Activated CD4-positive, alpha-beta T cell treated with anti-CD3 and anti-CD28 coated beads, Interleukin-2, amount 50 U/mL, for 16 hours (primary cell): ENCODE measurements at regions not wholly inside any gene's neighbourhood (a gene's known extent, or its start where the extent isn't known, plus 50 kb on each side); places are given as distances from the start of the nearest gene placed in this dataset.
"Not testable (repeated sequence)": the region's sequence is repeated elsewhere in the genome, so short reads cannot be mapped to it uniquely, and the experiment has no call there.

Experiments
- DNase-seq: peaks from one replicate; pipeline ENCODE4 v3.0.0-alpha.2; 2020

DNA sequence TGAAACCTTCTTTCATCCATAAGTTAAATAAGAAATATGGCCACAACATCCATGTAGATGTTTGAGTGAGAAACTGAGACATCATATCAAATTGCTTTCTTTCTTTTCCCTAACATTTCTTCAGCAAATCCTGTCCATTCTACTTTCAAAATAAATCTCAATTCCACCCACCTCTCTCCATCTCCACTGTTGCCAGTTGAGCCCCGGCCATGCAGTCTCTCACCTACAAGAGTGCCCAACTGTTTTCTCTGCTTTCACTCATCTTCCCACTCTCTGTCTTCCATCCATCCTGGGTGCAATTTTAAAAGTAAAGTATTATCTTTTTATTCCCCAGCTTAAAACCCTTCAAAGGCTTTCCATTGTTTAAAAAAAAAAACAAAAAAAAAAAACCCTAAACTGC is 260.4 kb downstream of the DEPDC1B start:
- no peak for DNase-seq

DNA sequence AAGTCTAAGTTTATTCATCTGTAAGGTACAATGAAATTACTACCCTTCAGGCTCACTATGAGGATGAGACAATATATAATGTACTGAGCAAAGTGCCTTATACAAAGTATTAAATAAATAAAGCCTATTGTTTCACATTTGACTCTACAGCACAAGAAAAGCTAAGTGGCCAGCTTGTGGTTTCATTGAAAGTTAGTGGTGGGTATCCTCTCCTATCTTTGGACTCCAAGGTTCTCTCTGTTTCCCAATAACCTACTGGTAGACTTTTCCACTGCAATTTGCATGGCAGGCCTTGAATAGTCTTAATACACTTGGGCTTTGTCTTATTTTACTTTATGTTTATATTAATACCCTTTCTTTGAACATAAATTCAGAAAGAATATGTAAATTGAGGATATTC is 262.7 kb downstream of the DEPDC1B start:
- no peak for DNase-seq

DNA sequence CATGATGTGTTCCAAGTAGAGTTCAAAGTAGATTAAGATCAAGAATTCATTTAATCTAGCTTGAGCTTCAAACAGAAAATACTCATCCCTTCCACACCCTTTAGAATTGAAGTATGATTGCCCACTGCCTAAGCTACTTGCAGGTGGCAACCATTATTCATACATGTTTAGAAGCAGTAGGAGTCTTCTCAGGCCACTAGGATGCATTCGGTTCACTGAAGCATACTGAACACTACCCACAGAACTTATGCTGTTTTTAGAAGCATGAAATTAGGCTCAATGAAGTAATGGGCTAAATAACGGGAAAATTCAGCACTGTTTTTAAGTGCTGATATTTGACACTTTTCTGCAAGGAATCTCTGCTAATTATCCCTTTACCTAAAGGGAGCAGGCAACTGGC is 263.4 kb downstream of the DEPDC1B start:
- no peak for DNase-seq

DNA sequence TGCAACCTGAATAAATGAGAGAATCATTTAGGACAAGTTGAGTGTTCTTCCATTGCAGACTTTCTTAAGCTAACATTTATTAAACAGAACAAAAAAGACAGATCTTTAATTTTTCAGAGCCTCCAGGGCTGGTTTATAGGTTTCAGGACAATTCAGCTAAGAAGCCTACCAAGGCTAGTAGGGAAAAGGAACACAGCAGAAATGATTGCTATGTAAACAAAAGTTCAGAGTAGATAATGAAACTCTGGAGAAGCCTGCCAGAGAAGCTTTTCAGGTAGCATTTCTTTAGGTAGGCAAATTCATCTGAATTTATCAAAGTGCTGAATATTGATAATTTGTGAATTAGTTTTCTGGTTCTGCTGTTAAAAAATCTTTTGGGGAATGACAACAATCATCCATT is 264.2 kb downstream of the DEPDC1B start:
- no peak for DNase-seq

DNA sequence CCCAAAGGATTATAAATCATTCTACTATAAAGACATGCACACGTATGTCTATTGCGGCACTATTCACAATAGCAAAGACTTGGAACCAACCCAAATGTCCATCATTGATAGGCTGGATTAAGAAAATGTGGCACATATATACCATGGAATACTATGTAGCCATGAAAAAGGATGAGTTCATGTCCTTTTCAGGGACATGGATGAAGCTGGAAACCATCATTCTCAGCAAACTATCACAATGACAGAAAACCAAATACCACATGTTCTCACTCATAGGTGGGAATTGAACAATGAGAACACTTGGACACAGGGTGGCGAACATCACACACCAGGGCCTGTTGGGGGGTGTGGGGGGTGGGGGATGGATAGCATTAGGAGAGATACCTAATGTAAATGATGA is 273.8 kb downstream of the DEPDC1B start:
- DNase-seq, result not testable (repeated sequence)

DNA sequence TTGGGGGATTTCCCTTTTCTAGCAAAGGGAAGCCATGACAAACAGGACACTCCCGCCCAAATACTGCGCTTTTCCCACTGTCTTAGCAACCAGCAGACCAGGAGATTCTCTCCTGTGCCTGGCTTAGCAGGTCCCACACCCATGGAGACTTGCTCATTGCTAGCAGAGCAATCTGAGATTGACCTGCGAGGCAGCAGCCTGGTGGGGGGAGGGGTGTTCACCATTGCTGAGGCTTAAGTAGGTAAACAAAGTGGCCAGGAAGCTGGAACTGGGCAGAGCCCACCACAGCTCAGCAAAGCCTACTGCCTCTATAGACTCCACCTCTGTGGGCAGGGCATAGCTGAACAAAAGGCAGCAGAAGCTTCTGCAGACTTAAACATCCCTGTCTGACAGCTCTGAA is 279.2 kb downstream of the DEPDC1B start:
- DNase-seq, result not testable (repeated sequence)

DNA sequence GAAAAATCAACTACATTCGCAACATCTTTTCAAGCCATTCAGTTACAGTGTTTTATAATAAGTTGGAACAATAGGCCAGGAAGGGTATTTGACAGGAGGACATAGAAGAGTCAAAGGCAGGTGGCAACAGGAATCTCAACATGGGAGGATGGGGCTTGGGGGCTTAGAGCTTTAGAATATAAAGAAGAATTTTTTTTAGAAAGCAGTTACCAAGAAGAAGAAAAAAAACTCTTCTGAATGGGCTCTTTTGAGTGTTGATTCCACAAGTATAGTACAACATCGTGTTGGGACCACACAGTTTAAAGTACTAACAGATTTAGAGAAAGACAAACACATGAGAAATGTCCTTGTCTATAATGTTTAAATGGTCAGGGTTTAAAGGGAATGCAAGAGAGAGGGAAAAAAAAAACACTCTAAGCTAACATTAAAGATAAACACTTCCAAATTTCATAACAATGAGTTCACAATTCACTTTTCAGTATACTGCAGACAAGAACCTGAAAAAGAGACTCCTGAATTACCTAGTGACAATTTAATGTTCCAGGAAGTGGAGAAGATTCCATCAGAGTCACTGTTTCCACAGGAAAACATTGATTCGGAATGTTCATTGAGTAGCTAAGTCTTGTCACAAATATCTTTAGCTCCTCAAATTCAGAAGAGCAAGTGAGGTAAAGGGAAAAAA is 282.3 kb downstream of the DEPDC1B start:
- DNase-seq, result no peak

DNA sequence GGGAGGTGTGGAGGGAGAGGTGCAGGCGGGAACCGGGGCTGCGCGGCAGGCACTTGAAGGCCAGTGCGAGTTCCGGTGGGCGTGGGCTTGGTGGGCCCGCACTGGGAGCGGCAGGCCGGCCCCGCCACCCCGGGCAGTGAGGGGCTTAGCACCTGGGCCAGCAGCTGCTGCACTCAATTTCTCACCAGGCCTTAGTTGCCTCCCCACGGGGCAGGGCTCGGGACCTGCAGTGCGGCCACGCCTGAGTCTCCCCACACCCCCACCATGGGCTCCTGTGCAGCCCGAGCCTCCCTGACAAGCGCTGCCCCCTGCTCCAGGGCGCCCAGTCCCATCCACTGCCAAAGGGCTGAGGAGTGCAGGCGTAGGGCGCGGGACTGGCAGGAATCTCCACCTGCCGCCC is 284.5 kb downstream of the DEPDC1B start:
- no peak for DNase-seq

DNA sequence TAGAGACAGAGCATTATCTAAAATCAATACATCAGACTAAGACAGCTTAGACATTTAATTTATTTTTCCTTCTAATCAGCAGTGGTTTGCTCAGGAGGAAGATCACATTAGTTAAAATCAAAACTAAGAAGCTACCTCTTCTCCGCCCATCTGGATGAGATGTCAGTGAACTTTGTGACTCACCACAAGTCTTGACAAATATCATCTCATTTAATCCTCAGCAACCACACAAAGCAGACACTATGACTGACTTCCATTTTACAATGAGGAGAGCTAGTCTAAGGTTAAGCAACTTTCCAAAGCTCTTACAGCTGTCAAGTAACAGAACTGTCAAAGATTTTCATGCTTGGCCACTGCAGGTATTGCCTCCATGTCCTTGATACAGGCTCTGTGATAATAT is 289.5 kb downstream of the DEPDC1B start:
- no peak for DNase-seq

DNA sequence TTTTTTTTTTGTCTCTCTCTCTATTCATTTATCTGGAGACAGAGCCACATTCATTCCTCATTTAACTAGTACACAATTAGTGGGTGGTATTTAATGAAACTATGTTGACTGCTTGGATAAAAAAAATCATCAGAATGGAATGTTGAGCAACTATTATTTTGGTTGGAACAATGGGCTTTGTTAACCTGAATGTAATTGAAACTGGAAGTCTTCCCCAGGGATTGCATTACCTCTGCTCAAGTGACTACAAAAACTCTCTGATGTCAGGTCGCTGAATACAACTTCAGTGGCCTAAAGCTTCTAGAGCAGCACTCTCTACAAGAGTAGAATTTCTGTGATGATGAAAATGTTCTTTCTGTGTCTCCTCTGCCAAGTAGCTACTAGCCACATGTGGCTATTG is 295.8 kb downstream of the DEPDC1B start:
- DNase-seq, result no peak

DNA sequence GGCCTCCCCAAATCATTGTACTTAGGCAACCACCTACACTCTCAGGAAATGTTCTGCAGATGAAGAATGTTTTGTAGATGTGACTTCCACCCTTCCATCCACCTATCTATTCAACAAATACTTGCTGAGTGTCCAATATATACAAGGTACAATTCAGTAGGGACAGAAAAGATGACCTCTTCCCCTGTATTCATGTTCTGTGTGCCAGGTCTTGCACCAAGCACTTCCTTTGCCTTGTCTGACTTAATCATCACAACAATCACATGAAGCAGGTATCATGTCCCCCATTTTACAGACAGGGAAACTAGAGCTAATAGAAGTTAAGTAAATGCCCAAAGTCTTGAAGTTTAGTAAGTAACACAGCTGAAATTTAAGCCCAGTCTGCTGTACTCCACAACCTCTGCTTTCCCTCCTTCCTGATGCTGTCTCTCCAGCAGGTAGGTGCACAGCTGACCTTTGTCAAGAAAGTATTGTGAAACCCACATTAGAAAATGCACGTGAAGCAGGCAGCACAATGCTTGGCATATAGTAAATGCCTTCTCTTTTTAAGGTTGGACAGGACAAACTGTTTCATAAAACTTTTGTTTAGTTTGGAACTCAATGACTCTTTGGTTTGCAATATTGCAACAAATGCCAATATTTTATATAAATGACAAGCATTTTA is 296.5 kb downstream of the DEPDC1B start:
- no peak for DNase-seq

DNA sequence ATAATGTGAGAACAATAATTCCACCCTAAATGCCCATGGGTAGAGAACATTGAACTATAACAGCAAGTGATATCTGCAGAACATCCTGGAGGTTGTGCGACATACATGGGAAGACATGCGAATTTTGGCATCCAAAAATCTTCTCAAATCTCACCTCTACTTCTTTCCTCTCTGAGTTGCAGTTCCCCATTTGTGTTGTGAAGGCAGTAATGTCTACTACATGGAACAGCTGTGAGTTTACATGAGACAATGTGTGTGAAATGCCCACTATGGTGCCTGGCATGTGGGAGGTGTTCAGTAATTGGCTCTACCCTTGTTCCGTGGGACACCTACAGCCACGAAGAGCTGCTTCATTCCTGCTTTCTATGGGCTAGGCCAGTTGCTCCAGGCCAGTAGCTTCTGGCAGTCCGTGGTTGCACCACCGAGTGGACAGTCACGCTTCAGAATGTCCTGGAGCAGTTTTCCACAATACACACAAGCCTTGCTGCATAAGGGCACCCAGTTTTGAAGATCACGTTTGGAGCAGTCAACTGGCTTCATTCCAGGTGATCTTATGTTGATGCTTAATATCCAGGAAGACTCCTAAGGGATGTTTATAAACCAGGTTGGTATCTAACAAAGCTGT is 297.7 kb downstream of the DEPDC1B start:
- DNase-seq, result no peak

DNA sequence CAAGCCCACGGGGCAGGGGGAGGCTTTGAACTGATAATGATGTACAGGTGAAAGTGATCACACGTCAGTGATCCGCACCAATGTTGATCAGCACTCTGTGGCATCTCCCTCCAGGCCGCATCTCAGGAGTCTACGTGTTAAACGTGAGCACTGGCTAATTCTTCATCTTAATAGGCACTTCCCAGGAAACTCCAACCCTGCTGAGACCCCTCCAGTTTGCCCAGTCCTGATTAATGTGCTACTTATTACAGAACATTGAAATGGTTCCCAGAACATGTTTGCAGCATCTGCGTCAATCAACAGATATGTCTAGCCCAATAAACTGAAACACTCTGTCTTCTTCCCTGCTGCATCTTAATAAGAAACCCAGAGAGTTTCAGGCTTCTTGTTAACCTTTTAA is 298.4 kb downstream of the DEPDC1B start:
- DNase-seq, result no peak

DNA sequence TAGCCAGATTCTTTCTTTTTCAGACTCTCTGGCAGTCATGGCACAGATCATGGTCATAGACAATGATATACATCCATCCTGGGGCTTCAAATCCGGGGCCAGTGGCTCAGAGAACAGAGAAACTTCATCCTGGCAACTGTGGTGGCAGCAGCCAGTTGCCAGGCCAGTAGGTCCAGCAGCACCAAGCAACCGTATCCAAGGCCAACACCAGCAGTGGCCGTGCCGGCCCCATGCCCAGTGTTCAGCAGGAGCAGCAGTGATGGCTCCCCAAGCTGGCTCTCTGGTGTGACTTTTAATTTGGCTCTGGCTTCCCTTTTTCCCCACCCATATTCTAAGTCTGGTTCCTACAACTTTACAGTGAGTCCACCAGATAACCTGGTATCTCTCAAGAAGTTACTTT is 300.5 kb downstream of the DEPDC1B start:
- no peak for DNase-seq

DNA sequence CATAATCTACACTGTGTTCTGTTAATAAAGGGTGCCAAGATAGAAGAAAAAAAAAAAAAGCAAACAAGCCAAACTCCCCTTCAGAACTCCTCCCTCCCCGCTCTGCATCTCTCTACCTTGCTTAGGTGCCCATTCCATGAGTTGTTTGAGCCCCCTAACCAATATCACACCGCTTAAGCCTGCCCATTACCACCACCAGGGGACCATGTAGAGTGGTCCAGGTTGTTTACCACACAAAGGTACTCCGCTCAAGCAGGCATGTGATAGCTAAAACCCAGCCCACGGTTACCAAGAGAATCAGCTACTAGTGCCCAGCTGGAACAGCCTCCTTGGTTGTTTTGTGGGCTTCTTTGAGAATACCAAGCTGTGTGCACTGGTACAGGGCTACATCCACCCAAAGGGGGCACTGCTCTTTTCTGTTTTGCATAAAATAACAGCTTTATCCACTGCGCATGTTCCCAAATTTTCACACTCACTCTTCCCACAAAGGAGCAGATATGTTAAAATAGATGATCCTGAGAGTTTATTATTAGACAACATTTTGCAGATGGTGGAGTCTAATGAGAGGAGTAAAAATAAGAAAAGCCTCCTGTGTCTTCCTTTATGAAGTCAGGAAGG is 304.1 kb downstream of the DEPDC1B start:
- no peak for DNase-seq

DNA sequence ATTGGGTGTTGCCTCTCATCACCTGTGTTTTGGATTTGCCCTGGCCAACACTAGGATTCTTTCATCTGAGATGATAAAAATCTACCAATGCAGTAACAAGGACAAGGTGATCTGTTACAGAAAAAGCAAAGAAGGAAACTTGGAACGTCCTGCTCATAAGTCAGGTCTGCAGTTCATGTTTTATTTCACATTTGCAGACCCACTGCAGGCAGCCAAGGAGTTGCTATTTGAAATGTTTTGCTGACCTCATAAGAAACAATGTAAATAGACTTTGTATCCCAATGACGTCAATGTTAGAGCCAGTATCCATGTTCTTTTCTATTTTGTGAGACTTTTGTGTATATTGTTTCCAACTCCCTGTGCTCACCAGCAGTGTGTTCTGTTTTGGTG is 312.9 kb downstream of the DEPDC1B start:
- no peak for DNase-seq

DNA sequence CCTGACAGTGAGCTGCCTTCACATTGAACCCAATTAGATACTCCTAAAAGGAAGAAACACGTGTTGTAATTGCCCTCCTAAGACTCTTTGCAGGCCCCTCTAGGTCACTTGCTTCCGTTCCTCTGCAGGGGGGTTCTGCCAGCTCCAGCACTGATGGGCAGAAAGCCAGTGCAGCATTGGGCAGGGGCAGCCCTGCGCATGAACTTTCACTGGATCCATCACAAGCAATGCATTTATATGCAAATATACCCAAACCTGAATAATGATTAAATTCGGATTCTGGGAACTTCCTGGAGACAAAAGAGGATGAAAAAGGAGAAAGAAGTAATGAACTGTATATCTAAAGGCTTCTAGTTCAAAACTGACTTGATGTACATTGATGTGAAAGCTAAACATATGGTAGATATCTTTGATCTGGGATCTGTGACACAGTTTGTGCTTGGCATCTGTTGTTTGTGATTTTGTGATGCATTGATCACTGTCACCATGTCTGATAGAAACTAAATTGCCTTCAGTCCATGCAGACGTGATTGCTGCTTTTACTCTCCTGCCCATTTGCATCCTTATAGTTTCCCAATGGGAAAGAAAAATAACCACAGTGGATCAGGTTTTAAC is 313.4 kb downstream of the DEPDC1B start:
- DNase-seq, result no peak

DNA sequence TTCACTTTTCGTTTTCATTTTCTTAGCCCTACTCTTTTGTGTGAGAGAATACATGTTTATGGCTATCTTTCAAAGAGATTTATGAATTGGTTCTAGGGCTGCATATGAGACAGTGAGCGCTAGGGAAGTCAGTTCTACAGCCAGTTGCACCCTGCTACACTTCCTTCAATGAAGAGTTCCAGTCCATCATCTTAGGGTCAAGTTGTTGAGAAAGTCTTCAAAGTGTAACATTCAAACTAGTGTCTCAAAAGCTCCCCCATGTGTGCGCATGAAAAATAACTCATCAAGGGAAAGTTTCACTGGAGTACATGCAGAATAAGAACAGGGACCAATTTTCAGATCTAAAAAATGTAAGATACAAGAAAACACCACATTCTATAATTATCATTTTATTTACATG is 317.2 kb downstream of the DEPDC1B start:
- peak; percentile 3 for DNase-seq

DNA sequence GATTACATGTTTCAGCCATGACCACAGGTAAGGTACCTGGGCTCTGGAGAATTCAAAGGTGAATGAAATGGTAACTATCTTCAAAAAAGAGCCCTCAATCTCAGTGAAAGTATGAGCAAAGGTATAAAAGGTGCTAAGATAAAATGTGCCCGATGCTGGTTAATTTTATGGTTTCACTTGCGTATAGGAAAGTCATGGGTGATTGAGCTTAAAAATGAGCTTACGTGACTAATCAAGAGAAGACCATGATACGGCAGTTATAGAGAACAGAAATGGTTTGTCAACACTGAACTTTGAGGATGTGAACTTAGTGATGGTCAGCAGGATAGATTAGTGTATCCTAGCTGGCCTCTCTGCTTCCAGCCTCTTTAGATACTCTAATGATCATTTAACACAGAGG is 320.1 kb downstream of the DEPDC1B start:
- no peak for DNase-seq

DNA sequence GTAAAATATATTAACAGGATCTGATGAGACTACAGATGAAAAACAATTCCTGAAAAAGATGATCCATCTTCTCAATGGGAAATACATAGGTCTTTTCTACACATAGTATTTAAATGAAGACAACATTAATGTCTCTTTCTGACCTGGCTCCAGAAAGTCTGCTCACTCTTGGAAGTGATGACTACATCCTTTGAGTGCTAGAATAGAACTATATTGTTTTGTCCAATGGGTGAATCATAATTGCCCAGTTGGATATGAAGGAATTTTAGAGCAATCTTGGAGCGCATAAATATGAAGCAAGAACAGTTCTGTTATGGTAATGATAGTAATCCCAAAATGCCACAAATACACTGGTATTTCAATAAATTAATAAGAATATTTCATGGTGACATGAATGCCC is 322.1 kb downstream of the DEPDC1B start:
- DNase-seq, result no peak

DNA sequence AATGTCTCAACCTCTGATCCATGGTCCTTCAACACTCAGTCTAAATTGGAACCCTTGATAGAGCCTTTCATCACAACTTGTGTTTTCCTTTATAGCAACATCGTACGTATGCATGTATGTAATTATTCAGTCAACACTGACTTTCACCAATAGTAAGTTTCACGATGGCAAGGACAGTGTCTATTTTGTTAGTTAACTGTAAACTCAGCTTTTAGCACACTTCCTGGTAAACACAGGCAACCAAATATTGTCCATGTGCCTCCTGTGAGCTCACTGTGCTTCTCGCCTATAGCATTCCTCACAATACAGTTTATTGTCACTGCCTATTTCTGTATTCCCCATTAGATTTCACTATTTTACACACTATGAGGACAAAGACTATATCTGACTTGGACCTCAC is 323.1 kb downstream of the DEPDC1B start:
- no peak for DNase-seq

DNA sequence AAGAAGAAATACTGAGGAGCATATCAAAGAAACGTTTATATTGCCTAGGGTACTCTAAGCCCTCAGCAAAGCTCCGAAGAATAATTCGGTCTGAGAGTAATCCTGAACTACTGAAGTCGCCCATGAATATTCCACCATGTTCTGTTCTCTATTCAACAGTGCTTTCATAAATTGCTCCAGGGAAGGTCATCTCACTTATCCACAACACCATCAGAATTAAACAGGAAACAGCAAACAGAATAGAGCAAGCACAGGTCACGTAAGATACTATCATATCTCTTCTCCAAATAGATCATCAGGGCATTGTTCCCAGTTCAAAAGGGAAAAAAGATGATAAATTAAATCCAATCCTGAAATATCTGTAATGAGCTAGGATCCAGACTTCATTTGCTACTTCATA is 325.6 kb downstream of the DEPDC1B start:
- DNase-seq, result no peak

DNA sequence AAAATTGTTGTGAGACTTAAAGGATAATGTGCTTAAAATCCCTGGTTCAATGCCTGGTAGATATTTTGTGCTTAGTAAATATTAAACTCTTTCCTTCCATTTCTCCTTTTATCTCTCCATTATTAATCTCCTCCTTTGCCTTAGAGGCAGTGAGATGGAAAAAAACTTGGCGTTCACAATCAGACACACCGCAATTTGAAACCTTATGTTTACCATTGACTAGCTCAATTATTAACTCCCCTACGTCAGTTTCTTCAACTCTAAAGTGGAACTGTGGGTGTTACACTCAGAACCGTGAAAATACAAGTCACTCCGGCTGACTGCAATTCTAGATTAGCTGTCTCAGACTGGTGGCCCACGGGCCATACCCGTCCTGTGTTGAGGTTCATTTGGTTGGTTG is 327.2 kb downstream of the DEPDC1B start:
- no peak for DNase-seq

DNA sequence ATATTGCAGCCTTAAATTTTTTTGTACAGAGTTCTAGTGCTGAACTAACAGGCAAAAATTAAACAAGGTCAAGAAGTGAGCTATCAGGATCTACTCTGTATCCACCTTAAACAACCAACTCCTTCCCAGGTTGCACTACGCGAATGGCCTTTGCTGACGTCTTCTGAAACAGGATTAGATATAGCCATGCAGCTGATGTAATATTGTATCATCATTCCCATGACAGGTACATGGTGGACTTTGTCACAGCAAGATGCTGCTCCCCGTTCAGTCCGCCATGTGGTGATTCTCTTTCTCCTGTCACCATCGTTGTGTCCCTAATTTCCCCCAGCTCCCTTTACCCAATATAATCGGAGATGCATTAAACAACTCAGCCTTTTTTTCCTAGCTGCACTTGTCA is 328.9 kb downstream of the DEPDC1B start:
- no peak for DNase-seq
